GM13977 (cell line): ENCODE measurements at regions not wholly inside any gene's neighbourhood (a gene's known extent, or its start where the extent isn't known, plus 50 kb on each side); places are given as distances from the start of the nearest gene placed in this dataset.

Source experiments
- DNase-seq: peaks from one replicate; pipeline ENCODE4 v3.0.0; 2012; ENCODE audit warnings: low spot score
- CTCF ChIP-seq: IDR thresholded peaks from 2 replicates; pipeline ENCODE4 v1.5.1; 2012; ENCODE audit warnings: mild to moderate bottlenecking, control low read depth; ENCODE audit not compliant: insufficient read depth; ENCODE audit errors: extremely low read depth, missing control alignments
- in situ Hi-C: fragments of 300-500 bp; cut with MboI; formaldehyde crosslinking; loops from one replicate; pipeline ENCODE4 v1.12.0; 2022; ENCODE audit warnings: low sequenced_read_pairs, low pct_unique_long_range_greater_than_20kb, mixed read lengths, inconsistent platforms; ENCODE audit not compliant: unreplicated experiment

DNA sequence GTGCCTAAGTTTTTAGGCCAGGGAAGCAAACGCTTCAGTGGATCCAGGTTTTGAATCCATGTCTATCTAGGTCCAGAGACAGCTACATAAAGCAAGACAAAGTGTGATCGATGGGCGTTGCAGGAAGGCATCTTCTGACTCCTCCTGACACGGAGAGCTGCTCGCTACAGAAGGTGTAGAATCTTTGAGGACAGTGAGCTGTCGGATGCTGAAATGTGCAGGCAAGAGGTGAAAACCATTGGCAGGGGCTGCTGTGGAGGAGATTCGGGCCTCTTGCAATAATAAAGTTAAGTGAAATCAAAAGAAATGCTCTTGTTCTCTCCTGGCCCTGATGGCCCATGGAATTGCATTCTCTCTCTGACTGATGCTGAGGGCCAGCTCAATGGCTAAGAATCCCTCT is 336.2 kb downstream of the CYRIA start:
- no peak for DNase-seq
- TF ChIP-seq CTCF, result no peak
- in situ Hi-C loops, result no loop called here

DNA sequence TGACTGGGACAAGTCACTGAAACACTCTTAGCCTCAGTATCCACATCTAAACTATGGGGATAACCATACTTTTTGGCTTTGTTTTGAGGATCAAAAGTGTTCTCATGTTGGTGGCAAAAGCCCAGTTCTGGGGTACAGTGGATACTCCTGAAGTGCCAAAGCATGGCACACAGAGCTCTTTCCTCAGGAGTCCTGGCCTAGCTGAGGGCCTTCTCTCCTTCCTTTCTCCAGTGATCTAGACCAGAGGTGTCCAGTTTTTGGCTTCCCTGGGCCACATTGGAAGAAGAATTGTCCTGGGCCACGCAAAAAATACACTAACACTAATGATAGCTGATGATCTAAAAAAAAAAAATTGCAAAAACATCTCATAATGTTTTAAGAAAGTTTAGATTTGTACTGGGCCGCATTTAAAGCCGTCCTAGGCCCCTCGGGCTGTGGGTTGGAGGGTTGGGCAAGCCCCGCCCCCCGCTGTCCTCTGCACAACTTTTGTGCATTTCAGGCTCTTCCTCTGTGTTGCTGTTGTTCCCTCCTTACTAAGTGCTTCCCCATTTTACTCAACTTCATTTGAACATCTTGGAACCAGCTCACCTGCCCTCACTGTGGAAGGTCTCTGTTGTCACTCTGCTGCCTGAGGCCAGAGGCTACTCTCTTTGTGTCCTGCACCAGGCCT is 337.0 kb downstream of the CYRIA start:
- no peak for TF ChIP-seq CTCF
- no peak for DNase-seq
- in situ Hi-C loops, result no loop called here

GRCh38 chr2:16327326-16327725 is 338.3 kb downstream of the CYRIA start:
- in situ Hi-C loops, result no loop called here
- no peak for DNase-seq
- TF ChIP-seq CTCF, result no peak

GRCh38 chr2:16326711-16327300 is 338.8 kb downstream of the CYRIA start:
- no peak for DNase-seq
- TF ChIP-seq CTCF, result no peak
- in situ Hi-C loops, result no loop called here

DNA sequence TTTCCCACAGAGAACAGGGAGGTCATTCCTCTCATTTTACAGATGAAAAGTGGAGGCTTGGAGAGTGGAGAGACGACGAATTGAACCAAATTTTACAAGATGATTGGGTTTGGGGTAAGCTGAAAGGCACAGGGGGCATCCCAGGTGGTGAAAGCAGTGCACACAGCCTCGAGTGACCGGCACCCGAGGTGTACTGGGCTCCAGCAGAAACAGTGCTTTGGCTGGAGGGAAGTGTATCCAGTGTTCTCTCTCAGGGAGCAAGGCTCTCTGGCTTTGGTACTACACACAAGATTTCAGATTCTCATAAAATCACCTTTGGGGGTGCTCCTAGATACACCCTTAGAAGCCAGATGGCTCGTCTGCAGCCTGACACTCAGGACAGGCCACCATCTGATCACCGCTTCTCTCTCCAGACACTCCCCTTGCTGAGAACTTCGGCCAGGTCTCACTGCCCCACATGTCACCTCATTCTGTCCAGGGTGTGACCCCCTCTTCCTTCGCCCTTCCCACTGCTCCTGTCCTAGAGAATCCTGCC is 339.6 kb downstream of the CYRIA start:
- in situ Hi-C loops, result no loop called here
- no peak for DNase-seq
- no peak for TF ChIP-seq CTCF

- in situ Hi-C loops, result no loop called here
- no peak for TF ChIP-seq CTCF
- no peak for DNase-seq
These were observed 340.3 kb downstream of the CYRIA start for GRCh38 chr2:16325016-16325975.
